H9 (cell line): ENCODE measurements at regions not wholly inside any gene's neighbourhood (a gene's known extent, or its start where the extent isn't known, plus 50 kb on each side); places are given as distances from the start of the nearest gene placed in this dataset.

Source experiments
- DNase-seq: peaks from one replicate; pipeline ENCODE4 v3.0.0-alpha.2; 2017
- H2AFZ ChIP-seq: one replicate; pipeline ENCODE4 v1.6.1; 2013; ENCODE audit warnings: mild to moderate bottlenecking, low read length, control low read depth, moderate library complexity
- H2AK5ac ChIP-seq: 2 replicates; pipeline ENCODE4 v1.6.1; 2013; ENCODE audit warnings: low read length, control low read depth, mixed read lengths; ENCODE audit not compliant: insufficient read length
- H2BK120ac ChIP-seq: one replicate; pipeline ENCODE4 v1.6.1; 2013; ENCODE audit warnings: low read depth, mild to moderate bottlenecking, low read length, control low read depth, inconsistent platforms; ENCODE audit not compliant: poor library complexity, severe bottlenecking
- H2BK12ac ChIP-seq: 2 replicates; pipeline ENCODE4 v1.6.1; 2013; ENCODE audit warnings: low read length, control low read depth, mixed read lengths, low read depth; ENCODE audit not compliant: insufficient read length
- H2BK15ac ChIP-seq: 2 replicates; pipeline ENCODE4 v1.6.1; 2013; ENCODE audit warnings: low read depth, low read length, control low read depth
- H2BK20ac ChIP-seq: one replicate; pipeline ENCODE4 v1.6.1; 2013; ENCODE audit warnings: low read depth, mild to moderate bottlenecking, low read length, control low read depth, inconsistent platforms; ENCODE audit not compliant: poor library complexity, severe bottlenecking
- H2BK5ac ChIP-seq: 2 replicates; pipeline ENCODE4 v1.6.1; 2013; ENCODE audit warnings: low read length, control low read depth, mixed read lengths; ENCODE audit not compliant: insufficient read length
- H3K14ac ChIP-seq: 2 replicates; pipeline ENCODE4 v1.6.1; 2013; ENCODE audit warnings: low read length, control low read depth; ENCODE audit not compliant: insufficient read depth
- H3K18ac ChIP-seq: 2 replicates; pipeline ENCODE4 v1.6.1; 2013; ENCODE audit warnings: low read depth, mild to moderate bottlenecking, mixed read lengths, low read length, control low read depth; ENCODE audit not compliant: insufficient read length
- H3K23ac ChIP-seq: 2 replicates; pipeline ENCODE4 v1.6.1; 2013; ENCODE audit warnings: low read length, control low read depth, mixed read lengths, low read depth; ENCODE audit not compliant: insufficient read length
- H3K23me2 ChIP-seq: 2 replicates; pipeline ENCODE4 v1.6.1; 2013; ENCODE audit warnings: low read depth, mild to moderate bottlenecking, mixed read lengths, low read length, control low read depth; ENCODE audit not compliant: insufficient read length, poor library complexity, severe bottlenecking
- H3K27ac ChIP-seq: 2 replicates; pipeline ENCODE4 v1.5.1; 2013; ENCODE audit warnings: low read length, control low read depth, mixed read lengths, low read depth; ENCODE audit not compliant: insufficient read length
- H3K27me3 ChIP-seq: 2 replicates; pipeline ENCODE4 v1.6.1; 2013; ENCODE audit warnings: low read length, control low read depth, inconsistent platforms; ENCODE audit not compliant: insufficient read depth
- H3K4ac ChIP-seq: 2 replicates; pipeline ENCODE4 v1.6.1; 2013; ENCODE audit warnings: low read depth, mild to moderate bottlenecking, control low read depth, inconsistent platforms, low read length, moderate library complexity
- H3K4me1 ChIP-seq: 2 replicates; pipeline ENCODE4 v1.6.1; 2013; ENCODE audit warnings: low read length, control low read depth, inconsistent platforms; ENCODE audit not compliant: insufficient read depth
- H3K4me2 ChIP-seq: 2 replicates; pipeline ENCODE4 v1.6.1; 2013; ENCODE audit warnings: low read length, control low read depth, mixed read lengths; ENCODE audit not compliant: insufficient read length, insufficient read depth
- H3K56ac ChIP-seq: 2 replicates; pipeline ENCODE4 v1.6.1; 2013; ENCODE audit warnings: low read depth, mild to moderate bottlenecking, mixed read lengths, low read length, control low read depth; ENCODE audit not compliant: insufficient read length
- H3K79me1 ChIP-seq: 2 replicates; pipeline ENCODE4 v1.6.1; 2013; ENCODE audit warnings: low read depth, mild to moderate bottlenecking, moderate library complexity, low read length, control low read depth, inconsistent platforms; ENCODE audit not compliant: insufficient read depth, poor library complexity, severe bottlenecking
- H3K79me2 ChIP-seq: 2 replicates; pipeline ENCODE4 v1.6.1; 2013; ENCODE audit warnings: low read length, control low read depth, inconsistent platforms; ENCODE audit not compliant: insufficient read depth
- H3K9ac ChIP-seq: 2 replicates; pipeline ENCODE4 v1.6.1; 2013; ENCODE audit warnings: low read length, control low read depth, mixed read lengths; ENCODE audit not compliant: insufficient read length; ENCODE audit errors: extremely low read depth
- H3K9me3 ChIP-seq: one replicate; pipeline ENCODE4 v1.6.1; 2013; ENCODE audit warnings: low read depth, low read length, inconsistent platforms; ENCODE audit not compliant: control insufficient read depth
- H3T11ph ChIP-seq: one replicate; pipeline ENCODE4 v1.6.1; 2013; ENCODE audit warnings: mild to moderate bottlenecking, low read length, control low read depth, inconsistent platforms
- H4K20me1 ChIP-seq: one replicate; pipeline ENCODE4 v1.6.1; 2013; ENCODE audit not compliant: control insufficient read depth, insufficient read length, insufficient read depth
- H4K5ac ChIP-seq: 2 replicates; pipeline ENCODE4 v1.6.1; 2013; ENCODE audit warnings: low read depth, mild to moderate bottlenecking, mixed read lengths, low read length, control low read depth; ENCODE audit not compliant: insufficient read length
- H4K8ac ChIP-seq: replicated peaks from 2 replicates; pipeline ENCODE4 v1.6.1; 2013; ENCODE audit warnings: low read length, control low read depth, mixed read lengths, low read depth; ENCODE audit not compliant: insufficient read length
- H4K91ac ChIP-seq: 2 replicates; pipeline ENCODE4 v1.6.1; 2013; ENCODE audit warnings: low read depth, mild to moderate bottlenecking, moderate library complexity, mixed read lengths, low read length, control low read depth; ENCODE audit not compliant: insufficient read length
- H3K27ac Mint-ChIP-seq, 3 experiments: 2 replicates in 2 of 3; 3 replicates in 1 of 3; pipeline ENCODE4 v1.8.0; 2020 to 2021; ENCODE audit warnings: mixed read lengths in 3 of 3, mild to moderate bottlenecking in 1 of 3, moderate library complexity in 1 of 3
- H3K27me3 Mint-ChIP-seq: 2 replicates; pipeline ENCODE4 v1.8.0; 2021; ENCODE audit warnings: low read depth, mild to moderate bottlenecking, moderate library complexity, mixed read lengths
- H3K36me3 Mint-ChIP-seq, 3 experiments: 2 replicates in 2 of 3; 3 replicates in 1 of 3; pipeline ENCODE4 v1.8.0; 2020 to 2021; ENCODE audit warnings: low read depth in 3 of 3, mixed read lengths in 3 of 3; ENCODE audit not compliant: insufficient read depth in 1 of 3
- H3K4me1 Mint-ChIP-seq, 2 experiments: 2 replicates each; pipeline ENCODE4 v1.8.0; 2020; ENCODE audit warnings: mixed read lengths in 2 of 2
- H3K4me3 Mint-ChIP-seq, 2 experiments: 2 replicates in 1 of 2; 3 replicates in 1 of 2; pipeline ENCODE4 v1.8.0; 2020 to 2021; ENCODE audit warnings: mild to moderate bottlenecking in 2 of 2, mixed read lengths in 2 of 2, moderate library complexity in 1 of 2
- H3K9me3 Mint-ChIP-seq, 2 experiments: 2 replicates in 1 of 2; 3 replicates in 1 of 2; pipeline ENCODE4 v1.8.0; 2020; ENCODE audit warnings: mild to moderate bottlenecking in 2 of 2, mixed read lengths in 2 of 2, moderate library complexity in 1 of 2
- WGBS: extraction: QIAGEN DNeasy Blood & Tissue Kit; methylation state at CpG from one replicate; pipeline ENCODE4 v1.1.7; 2013; ENCODE audit warnings: missing lambda C conversion rate, low lambda C conversion rate, mixed read lengths; ENCODE audit not compliant: insufficient read length; ENCODE audit errors: extremely low coverage; 5-methylcytosine and 5-hydroxymethylcytosine counted together
- TF ChIP-seq, protein P1 (sequence below): fragments of 200-600 bp; sonication (generic); conservative IDR thresholded peaks from 3 replicates; pipeline ENCODE4 v1.8.0; 2021; ENCODE audit warnings: antibody characterized with exemption, mild to moderate bottlenecking

DNA sequence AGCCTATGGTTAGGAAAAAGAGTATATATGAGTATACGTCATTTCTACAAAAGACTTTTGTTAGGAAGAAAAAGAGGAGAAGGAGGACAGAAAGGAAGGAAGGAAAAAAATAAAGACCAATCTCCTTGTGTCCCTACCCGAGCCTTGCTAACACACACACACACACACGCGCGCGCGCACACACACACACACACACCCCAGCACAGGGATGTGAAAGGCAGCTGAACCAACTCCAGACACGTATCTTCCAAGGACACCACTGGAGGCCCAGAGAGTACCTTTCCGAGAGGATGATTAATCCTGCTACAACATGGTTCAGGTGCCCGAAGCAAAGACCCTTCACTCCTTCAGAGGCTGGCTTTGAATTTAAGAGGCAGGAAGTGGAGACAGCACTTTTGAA, 56.9 kb upstream of the GALNT10 start:
- Histone ChIP-seq H2BK12ac (no peak overlapping the region), H4K91ac (no peak overlapping the region), H3K18ac (no peak overlapping the region), H3K4ac (no peak overlapping the region), H4K20me1 (no peaks in the 10 kb centered on the region), H2BK20ac (no peak overlapping the region), H3K23ac (no peak overlapping the region), H3K9ac (no peak overlapping the region), H3T11ph (no peak overlapping the region), H3K27me3 (no peaks in the 10 kb centered on the region), H2BK15ac (no peak overlapping the region), H2AFZ (no peak overlapping the region), H3K79me1 (no peaks in the 10 kb centered on the region), H2BK120ac (no peak overlapping the region), H3K4me2 (no peak overlapping the region), H3K56ac (no peak overlapping the region), H3K23me2 (no peaks in the 10 kb centered on the region), H3K14ac (no peak overlapping the region), H2BK5ac (no peak overlapping the region), H3K27ac (no peak overlapping the region), H4K8ac (no peak overlapping the region), H3K79me2 (no peaks in the 10 kb centered on the region), H4K5ac (no peak overlapping the region), H3K4me1 (no peaks in the 10 kb centered on the region), H3K9me3 (no peaks in the 10 kb centered on the region), H2AK5ac (no peak overlapping the region)
- H3K4me3 Mint-ChIP-seq, result no peak overlapping the region
- H3K36me3 Mint-ChIP-seq, result no peaks in the 10 kb centered on the region
- H3K4me1 Mint-ChIP-seq, result peaks cover 9 to 19% of the 10 kb centered on the region in 2 experiments
- no peak overlapping the region for H3K27ac Mint-ChIP-seq
- DNase-seq, result no peak
- TF ChIP-seq, protein P1, sequence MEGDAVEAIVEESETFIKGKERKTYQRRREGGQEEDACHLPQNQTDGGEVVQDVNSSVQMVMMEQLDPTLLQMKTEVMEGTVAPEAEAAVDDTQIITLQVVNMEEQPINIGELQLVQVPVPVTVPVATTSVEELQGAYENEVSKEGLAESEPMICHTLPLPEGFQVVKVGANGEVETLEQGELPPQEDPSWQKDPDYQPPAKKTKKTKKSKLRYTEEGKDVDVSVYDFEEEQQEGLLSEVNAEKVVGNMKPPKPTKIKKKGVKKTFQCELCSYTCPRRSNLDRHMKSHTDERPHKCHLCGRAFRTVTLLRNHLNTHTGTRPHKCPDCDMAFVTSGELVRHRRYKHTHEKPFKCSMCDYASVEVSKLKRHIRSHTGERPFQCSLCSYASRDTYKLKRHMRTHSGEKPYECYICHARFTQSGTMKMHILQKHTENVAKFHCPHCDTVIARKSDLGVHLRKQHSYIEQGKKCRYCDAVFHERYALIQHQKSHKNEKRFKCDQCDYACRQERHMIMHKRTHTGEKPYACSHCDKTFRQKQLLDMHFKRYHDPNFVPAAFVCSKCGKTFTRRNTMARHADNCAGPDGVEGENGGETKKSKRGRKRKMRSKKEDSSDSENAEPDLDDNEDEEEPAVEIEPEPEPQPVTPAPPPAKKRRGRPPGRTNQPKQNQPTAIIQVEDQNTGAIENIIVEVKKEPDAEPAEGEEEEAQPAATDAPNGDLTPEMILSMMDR, result no peak
- no peaks in the 10 kb centered on the region for H3K27me3 Mint-ChIP-seq
- no CpG with 5 or more reads among the region's 10 CpGs for WGBS
- H3K9me3 Mint-ChIP-seq, result no peaks in the 10 kb centered on the region
